Activated naive CD8-positive, alpha-beta T cell treated with anti-CD3 and anti-CD28 coated beads, Interleukin-2, amount 50 U/mL, for 24 hours (primary cell): ENCODE measurements at regions not wholly inside any gene's neighbourhood (a gene's known extent, or its start where the extent isn't known, plus 50 kb on each side); places are given as distances from the start of the nearest gene placed in this dataset.
"Not testable (repeated sequence)": the region's sequence is repeated elsewhere in the genome, so short reads cannot be mapped to it uniquely, and the experiment has no call there.

Source experiments
- ATAC-seq: fragments of 150-1000 bp; cut with Tn5 transposase; one replicate; pipeline ENCODE4 v1.10.0; 2021
- DNase-seq: peaks from one replicate; pipeline ENCODE4 v3.0.0; 2021
- H3K27ac Mint-ChIP-seq: one replicate; pipeline ENCODE4 v1.8.0; 2021; ENCODE audit warnings: mild to moderate bottlenecking, mixed read lengths
- H3K27me3 Mint-ChIP-seq: one replicate; pipeline ENCODE4 v1.8.0; 2021; ENCODE audit warnings: mixed read lengths
- H3K36me3 Mint-ChIP-seq: one replicate; pipeline ENCODE4 v1.8.0; 2021; ENCODE audit warnings: low read depth, mixed read lengths
- H3K4me1 Mint-ChIP-seq: one replicate; pipeline ENCODE4 v1.8.0; 2021; ENCODE audit warnings: mixed read lengths
- H3K4me3 Mint-ChIP-seq: one replicate; pipeline ENCODE4 v1.8.0; 2021; ENCODE audit warnings: mild to moderate bottlenecking, moderate library complexity, mixed read lengths
- H3K9me3 Mint-ChIP-seq: one replicate; pipeline ENCODE4 v1.8.0; 2021; ENCODE audit warnings: mixed read lengths

DNA sequence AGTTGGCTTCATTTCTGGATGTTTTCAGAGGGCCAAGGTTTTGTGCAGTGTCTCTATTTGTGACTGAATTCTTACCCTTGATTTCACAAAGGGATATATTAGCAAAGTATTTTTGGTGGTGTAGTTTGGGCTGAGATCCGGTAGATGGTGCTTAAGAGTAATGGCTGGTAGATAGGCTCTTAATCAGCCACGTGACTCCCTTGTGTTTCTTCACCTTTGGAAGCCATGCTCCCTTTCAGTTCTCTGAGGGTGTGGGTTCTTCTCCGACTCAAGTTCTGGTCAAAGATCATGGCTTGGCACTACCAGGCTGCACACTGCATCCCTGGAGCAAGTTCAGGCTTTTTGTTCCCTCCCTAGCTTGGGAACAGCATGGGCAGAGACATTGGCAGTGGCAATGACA is 887.3 kb downstream of the CDH8 start:
- Mint-ChIP-seq H3K27me3 (no peaks in the 10 kb centered on the region), H3K27ac (no peak overlapping the region), H3K4me3 (no peak overlapping the region), H3K36me3 (no peaks in the 10 kb centered on the region), H3K4me1 (no peaks in the 10 kb centered on the region), H3K9me3 (peaks cover 23% of the 10 kb centered on the region)
- DNase-seq (no peak), ATAC-seq (no peak)

DNA sequence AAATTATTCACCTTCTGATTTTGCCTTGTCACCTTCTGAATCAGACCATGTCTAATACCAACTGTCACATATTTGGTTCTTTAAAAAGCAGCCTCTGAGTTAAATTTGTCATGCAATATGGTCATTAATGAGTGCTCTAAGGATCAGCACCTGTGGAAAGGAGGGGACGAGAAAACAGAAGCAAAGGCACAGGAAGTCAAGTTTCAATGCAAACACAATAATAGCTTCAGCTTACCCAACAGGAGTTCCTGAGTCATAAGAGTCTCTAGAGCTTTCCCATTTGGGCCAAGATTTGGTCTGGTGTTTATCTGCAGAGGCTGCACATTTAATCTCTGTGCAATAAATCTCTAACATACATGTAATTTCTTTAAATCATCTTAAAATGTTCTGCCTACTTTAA is 889.8 kb downstream of the CDH8 start:
- DNase-seq: no peak
- H3K27ac Mint-ChIP-seq: no peak overlapping the region
- H3K36me3 Mint-ChIP-seq: no peaks in the 10 kb centered on the region
- no peak for ATAC-seq
- H3K27me3 Mint-ChIP-seq: no peaks in the 10 kb centered on the region
- H3K4me1 Mint-ChIP-seq: no peaks in the 10 kb centered on the region
- H3K4me3 Mint-ChIP-seq: no peak overlapping the region
- H3K9me3 Mint-ChIP-seq: peaks cover 29% of the 10 kb centered on the region

DNA sequence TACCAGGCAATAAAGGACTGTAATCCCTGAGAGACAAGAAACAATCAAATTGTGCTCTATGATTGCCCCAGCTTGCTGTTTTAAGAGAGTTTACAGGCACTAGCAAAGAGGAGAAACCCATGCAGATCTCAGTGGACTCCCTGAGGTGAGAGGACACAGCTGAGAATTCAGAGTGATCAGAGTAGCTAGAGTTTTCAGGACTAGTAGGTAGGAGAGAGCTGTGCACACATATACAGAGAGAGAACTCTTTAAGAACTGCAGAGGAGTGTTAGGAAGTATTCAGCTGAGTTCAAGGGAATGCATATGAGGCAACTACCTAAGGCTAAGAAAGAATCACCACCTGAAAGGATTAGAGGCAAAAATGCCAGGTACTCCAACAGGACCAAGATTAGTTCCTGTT is 904.8 kb downstream of the CDH8 start:
- Mint-ChIP-seq H3K9me3 (peaks cover 31% of the 10 kb centered on the region), H3K4me3 (no peak overlapping the region), H3K27ac (no peak overlapping the region), H3K36me3 (no peaks in the 10 kb centered on the region), H3K4me1 (no peaks in the 10 kb centered on the region), H3K27me3 (no peaks in the 10 kb centered on the region)
- ATAC-seq (no peak), DNase-seq (no peak)

DNA sequence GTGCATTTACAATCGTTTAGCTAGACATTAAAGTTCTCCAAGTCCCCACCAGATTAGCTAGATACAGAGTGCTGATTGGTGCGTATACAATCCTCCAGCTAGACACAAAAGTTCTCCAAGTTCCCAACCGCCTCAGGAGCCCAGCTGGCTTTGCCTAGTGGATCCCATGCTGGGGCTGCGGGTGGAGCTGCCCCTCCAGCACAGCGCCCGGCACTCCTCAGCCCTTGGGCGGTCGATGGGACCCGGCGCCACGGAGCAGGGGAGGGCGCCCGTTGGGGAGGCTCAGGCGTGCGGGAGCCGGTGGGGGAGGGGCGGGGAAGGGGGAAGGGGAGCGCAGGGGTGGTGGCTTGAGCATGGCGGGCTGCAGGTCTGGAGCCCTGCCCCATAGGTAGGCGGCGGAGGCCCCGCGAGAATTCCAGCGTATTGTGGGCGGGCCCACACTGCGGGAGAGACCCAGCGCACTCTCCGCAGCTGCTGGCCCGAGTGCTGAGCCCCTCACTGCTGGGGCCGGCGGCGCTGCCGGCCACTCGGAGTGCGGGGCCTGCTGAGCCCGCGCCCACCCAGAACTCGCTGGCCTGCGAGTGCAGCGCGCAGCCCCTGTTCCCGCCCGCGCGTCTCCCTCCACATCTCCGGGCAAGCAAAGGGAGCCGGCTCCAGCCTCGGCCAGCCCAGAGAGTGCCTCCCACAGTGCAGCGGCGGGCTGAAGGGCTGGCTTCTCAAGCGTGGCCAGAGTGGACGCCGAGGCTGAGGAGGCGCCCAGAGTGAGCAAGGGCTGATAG is 907.5 kb downstream of the CDH8 start:
- DNase-seq: no peak
- H3K27me3 Mint-ChIP-seq: no peaks in the 10 kb centered on the region
- H3K36me3 Mint-ChIP-seq: no peaks in the 10 kb centered on the region

DNA sequence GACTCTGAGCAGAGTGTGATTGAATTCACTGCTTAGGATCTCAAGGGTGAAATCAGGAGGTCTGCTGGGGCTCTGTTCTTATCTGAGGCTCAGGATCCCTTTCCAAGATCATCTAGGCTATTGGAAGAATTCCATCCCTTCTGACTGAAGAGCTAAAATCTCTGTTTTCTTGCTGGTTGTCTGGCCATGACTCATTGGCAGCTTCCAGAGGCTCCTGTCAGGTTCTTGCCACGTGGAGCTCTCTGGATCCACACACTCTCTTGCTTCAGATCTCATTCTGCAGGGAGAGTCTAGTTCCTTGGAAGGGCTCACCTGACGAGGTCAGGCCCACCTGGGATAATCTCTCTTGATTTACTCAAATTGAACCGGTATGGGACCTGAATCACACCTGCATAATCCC is 930.7 kb downstream of the CDH8 start:
- H3K4me1 Mint-ChIP-seq: no peaks in the 10 kb centered on the region
- H3K27ac Mint-ChIP-seq: no peak overlapping the region
- H3K36me3 Mint-ChIP-seq: no peaks in the 10 kb centered on the region
- ATAC-seq (no peak), DNase-seq (no peak)
- H3K9me3 Mint-ChIP-seq: peaks cover 22% of the 10 kb centered on the region
- H3K4me3 Mint-ChIP-seq: no peak overlapping the region
- H3K27me3 Mint-ChIP-seq: no peaks in the 10 kb centered on the region

More for the DNA sequence above, 907.5 kb downstream of the CDH8 start:
- Mint-ChIP-seq H3K4me1 (no peaks in the 10 kb centered on the region), H3K4me3 (no peak overlapping the region), H3K27ac (no peak overlapping the region), H3K9me3 (peaks cover 28% of the 10 kb centered on the region)
- no peak for ATAC-seq

DNA sequence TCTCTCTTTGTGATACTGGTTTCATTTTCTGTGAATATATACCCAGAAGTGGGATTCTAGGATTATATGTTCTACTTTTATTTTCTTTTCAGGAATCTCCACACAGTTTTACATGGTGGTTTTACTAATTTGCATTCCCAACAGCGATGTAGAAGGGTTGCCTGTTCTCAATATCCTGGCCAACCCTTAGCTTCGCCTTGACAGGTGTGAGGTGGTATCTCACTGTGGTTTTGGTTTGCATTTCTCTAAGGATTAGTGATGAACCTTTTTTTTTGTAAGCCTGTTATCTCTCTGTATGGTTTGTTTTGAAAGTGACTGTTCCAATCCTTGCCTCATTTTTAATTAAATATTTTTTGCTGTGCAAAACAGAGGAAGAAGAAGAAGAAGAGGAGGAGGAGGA is 937.7 kb downstream of the CDH8 start:
- H3K36me3 Mint-ChIP-seq: no peaks in the 10 kb centered on the region
- no peak for DNase-seq
- H3K27ac Mint-ChIP-seq: no peak overlapping the region
- H3K4me3 Mint-ChIP-seq: no peak overlapping the region
- H3K9me3 Mint-ChIP-seq: peaks cover 27% of the 10 kb centered on the region
- H3K27me3 Mint-ChIP-seq: no peaks in the 10 kb centered on the region
- ATAC-seq: no peak
- H3K4me1 Mint-ChIP-seq: no peaks in the 10 kb centered on the region

DNA sequence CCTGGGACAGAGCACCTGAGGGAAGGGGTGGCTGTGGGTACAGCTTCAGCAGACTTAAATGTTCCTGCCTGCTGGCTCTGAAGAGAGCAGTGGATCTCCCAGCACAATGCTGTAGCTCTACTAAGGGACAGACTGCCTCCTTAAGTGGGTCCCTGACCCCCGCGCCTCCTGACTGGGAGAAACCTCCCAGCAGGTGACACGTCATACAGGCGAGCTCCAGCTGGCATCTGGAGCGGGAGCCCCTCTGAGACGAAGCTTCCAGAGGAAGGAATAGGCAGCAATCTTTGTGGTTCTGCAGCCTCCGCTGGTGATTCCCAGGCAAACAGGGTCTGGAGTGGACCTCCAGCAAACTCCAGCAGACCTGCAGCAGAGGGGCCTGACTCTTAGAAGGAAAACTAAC is 944.9 kb downstream of the CDH8 start:
- not testable (repeated sequence) for H3K27me3 Mint-ChIP-seq, H3K4me1 Mint-ChIP-seq, H3K36me3 Mint-ChIP-seq, H3K27ac Mint-ChIP-seq, ATAC-seq, H3K4me3 Mint-ChIP-seq, DNase-seq
- peaks cover 42% of the 10 kb centered on the region for H3K9me3 Mint-ChIP-seq

DNA sequence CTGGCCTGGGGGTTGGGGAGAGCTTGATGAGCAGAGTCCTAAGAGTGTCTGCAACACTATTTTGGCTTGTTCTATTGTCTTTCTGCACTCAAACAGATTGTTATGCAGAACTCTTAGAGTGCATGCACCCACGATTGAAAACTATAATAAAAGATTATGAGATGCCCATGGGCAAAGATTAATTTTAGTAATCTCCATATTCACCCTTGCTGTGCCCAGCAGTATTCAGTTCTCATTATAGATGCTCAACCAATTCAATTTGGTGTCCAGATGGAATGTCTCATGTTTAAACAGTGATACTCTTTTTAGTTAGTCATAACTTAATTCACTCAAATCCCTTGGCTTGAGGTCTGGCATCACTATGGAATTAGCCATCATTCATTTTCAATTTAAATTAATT is 952.5 kb downstream of the CDH8 start:
- H3K9me3 Mint-ChIP-seq: peaks cover 16% of the 10 kb centered on the region
- DNase-seq: no peak
- no peaks in the 10 kb centered on the region for H3K4me1 Mint-ChIP-seq
- H3K27me3 Mint-ChIP-seq: no peaks in the 10 kb centered on the region
- no peaks in the 10 kb centered on the region for H3K36me3 Mint-ChIP-seq
- no peak for ATAC-seq
- H3K27ac Mint-ChIP-seq: no peak overlapping the region
- no peak overlapping the region for H3K4me3 Mint-ChIP-seq

DNA sequence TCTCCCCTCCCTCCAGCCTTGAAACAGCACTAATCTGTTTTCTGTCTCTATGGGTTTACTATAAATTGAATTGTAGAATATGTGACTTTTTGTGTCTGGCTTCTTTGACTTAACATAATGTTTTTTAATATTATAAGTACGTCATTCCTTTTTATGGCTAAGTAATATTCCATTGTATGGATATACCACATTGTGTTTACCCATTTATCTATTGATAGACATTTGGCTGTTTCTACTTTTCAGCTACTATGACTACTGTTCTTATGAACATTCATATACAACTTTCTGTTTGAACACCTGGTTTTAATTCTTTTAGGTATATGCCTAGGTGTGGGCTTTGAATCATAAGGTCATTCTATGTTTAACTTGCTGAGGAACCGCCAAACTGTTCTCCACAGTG is 961.9 kb downstream of the CDH8 start:
- no peaks in the 10 kb centered on the region for H3K27me3 Mint-ChIP-seq
- ATAC-seq: no peak

DNA sequence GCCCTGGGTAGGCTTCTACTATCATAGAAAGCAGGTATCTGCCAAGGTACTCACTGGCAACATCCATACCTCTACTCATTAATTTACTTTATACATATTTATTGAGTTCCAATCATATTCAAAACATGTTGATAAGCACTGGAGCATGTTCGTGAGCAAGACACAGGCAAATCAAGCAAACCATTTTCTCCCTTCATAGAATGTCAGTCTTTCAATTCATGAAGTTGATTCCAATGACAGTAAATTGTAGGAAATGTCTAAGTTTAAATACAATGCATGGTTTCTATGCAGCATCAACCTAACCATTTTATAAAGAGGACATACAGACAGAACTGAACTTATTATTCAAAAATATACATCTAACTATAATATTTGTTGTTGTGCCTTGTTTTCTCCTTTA is 978.6 kb downstream of the CDH8 start:
- ATAC-seq (no peak), DNase-seq (no peak)
- H3K4me3 Mint-ChIP-seq: no peak overlapping the region

More for the DNA sequence above, 961.9 kb downstream of the CDH8 start:
- no peak for DNase-seq
- Mint-ChIP-seq H3K4me1 (no peaks in the 10 kb centered on the region), H3K9me3 (peaks cover 19% of the 10 kb centered on the region), H3K27ac (no peak overlapping the region), H3K4me3 (no peak overlapping the region), H3K36me3 (no peaks in the 10 kb centered on the region)

GRCh38 chr16:61050547-61050946 is 985.7 kb downstream of the CDH8 start:
- no peak for ATAC-seq
- DNase-seq: no peak
- Mint-ChIP-seq H3K27me3 (no peaks in the 10 kb centered on the region), H3K27ac (no peak overlapping the region), H3K36me3 (no peaks in the 10 kb centered on the region), H3K4me3 (no peak overlapping the region), H3K9me3 (peaks cover 27% of the 10 kb centered on the region), H3K4me1 (no peaks in the 10 kb centered on the region)

More for the DNA sequence above, 978.6 kb downstream of the CDH8 start:
- Mint-ChIP-seq H3K9me3 (peaks cover 15% of the 10 kb centered on the region), H3K36me3 (no peaks in the 10 kb centered on the region), H3K27me3 (no peaks in the 10 kb centered on the region), H3K27ac (no peak overlapping the region), H3K4me1 (no peaks in the 10 kb centered on the region)

- no peak overlapping the region for H3K4me3 Mint-ChIP-seq
- DNase-seq: no peak
- no peak for ATAC-seq
- H3K9me3 Mint-ChIP-seq: peaks cover 43% of the 10 kb centered on the region
- no peaks in the 10 kb centered on the region for H3K27me3 Mint-ChIP-seq
- H3K36me3 Mint-ChIP-seq: no peaks in the 10 kb centered on the region
- H3K4me1 Mint-ChIP-seq: no peaks in the 10 kb centered on the region
- no peak overlapping the region for H3K27ac Mint-ChIP-seq
Observed at GRCh38 chr16:61045931-61046330, 990.3 kb downstream of the CDH8 start.

GRCh38 chr16:61042737-61043136 is 993.5 kb downstream of the CDH8 start:
- no peaks in the 10 kb centered on the region for H3K36me3 Mint-ChIP-seq
- DNase-seq: no peak
- H3K27ac Mint-ChIP-seq: no peak overlapping the region
- no peaks in the 10 kb centered on the region for H3K27me3 Mint-ChIP-seq
- H3K9me3 Mint-ChIP-seq: peaks cover 26% of the 10 kb centered on the region
- no peak overlapping the region for H3K4me3 Mint-ChIP-seq
- ATAC-seq: no peak
- no peaks in the 10 kb centered on the region for H3K4me1 Mint-ChIP-seq

DNA sequence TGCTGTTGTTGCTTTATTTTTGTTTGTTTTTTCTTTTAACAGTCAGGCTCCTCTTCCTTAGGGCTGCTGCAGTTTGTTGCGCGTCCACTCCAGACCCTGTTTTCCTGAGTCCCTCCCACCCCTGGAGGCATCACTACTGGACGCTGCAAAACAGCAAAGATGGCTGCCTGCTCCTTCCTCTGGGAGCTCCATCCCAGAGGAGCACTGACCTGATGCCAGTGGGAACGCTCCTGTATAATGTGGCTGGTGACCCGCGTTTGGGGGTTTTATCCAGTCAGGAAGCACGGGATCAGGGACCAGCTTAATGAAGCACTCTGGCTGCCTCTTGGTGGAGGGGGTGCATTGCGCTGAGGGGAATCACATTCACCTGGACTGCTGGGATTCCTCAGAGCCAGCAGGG is 1005.6 kb downstream of the CDH8 start:
- Mint-ChIP-seq H3K9me3 (peaks cover 8% of the 10 kb centered on the region), H3K27me3 (no peaks in the 10 kb centered on the region), H3K27ac (no peak overlapping the region), H3K36me3 (no peaks in the 10 kb centered on the region), H3K4me1 (no peaks in the 10 kb centered on the region), H3K4me3 (no peak overlapping the region)
- ATAC-seq: no peak
- no peak for DNase-seq

DNA sequence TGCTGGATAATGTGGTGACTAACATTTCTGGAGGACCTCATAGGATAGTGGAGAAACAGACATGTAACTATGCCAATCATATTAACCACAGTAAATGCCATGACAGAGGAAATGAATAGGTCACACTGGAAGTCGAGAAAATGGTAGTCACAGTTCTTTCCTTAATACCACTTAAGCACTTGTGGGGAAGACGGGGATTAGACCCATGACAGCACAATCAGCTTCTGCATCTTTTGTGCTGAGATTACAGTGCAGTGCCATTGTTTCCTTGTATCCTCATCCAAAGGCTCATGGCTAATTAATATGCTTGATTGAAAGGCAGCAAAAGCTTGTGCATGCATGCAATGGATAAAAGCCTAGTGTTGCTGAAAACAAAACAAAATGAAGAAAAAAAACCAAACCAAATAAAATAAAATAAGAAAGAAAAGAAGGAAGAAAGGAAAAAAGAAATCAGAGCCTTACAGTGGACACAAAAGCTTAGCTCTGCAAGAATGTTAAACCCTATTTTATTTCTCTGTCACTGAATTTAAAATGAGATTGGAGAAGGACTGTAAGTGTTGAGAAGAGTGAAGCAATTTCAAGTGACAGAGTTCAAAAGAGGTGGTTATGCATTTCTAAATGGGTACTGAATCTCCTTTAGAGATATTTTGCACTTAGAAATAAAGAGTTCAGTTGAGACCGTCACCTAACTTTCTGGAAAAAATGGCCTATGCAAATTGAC is 1011.9 kb downstream of the CDH8 start:
- Mint-ChIP-seq H3K36me3 (no peaks in the 10 kb centered on the region), H3K27ac (no peak overlapping the region), H3K4me1 (no peaks in the 10 kb centered on the region), H3K9me3 (peaks cover 15% of the 10 kb centered on the region), H3K4me3 (no peak overlapping the region), H3K27me3 (no peaks in the 10 kb centered on the region)
- ATAC-seq (no peak), DNase-seq (no peak)
